HG03135 (cell line): ENCODE measurements at regions not wholly inside any gene's neighbourhood (a gene's known extent, or its start where the extent isn't known, plus 50 kb on each side); places are given as distances from the start of the nearest gene placed in this dataset.
"Not testable (repeated sequence)": the region's sequence is repeated elsewhere in the genome, so short reads cannot be mapped to it uniquely, and the experiment has no call there.

Experiments used
- ATAC-seq: cut with Tn5 transposase; IDR thresholded peaks from one replicate; pipeline ENCODE4 v1.9.1; 2021; ENCODE audit warnings: mild to moderate bottlenecking, moderate library complexity; ENCODE audit not compliant: unreplicated experiment

GRCh38 chr15:19944261-19944888 is 597.2 kb downstream of the GOLGA6L6 start:
- no peak for ATAC-seq

- no peak for ATAC-seq
Measured at GRCh38 chr15:19943515-19943914, 598.1 kb downstream of the GOLGA6L6 start.

- not testable (repeated sequence) for ATAC-seq
Measured at GRCh38 chr15:19903281-19903680, 638.3 kb downstream of the GOLGA6L6 start.

- not testable (repeated sequence) for ATAC-seq
Measured at GRCh38 chr15:19902388-19902787, 639.2 kb downstream of the GOLGA6L6 start.

GRCh38 chr15:19901414-19901813 is 640.2 kb downstream of the GOLGA6L6 start:
- not testable (repeated sequence) for ATAC-seq

- no peak for ATAC-seq
Measured at GRCh38 chr15:19899021-19899824, 642.4 kb downstream of the GOLGA6L6 start.

GRCh38 chr15:19888811-19889210 is 652.8 kb downstream of the GOLGA6L6 start:
- not testable (repeated sequence) for ATAC-seq

GRCh38 chr15:19844061-19844460 is 697.5 kb downstream of the GOLGA6L6 start:
- ATAC-seq = not testable (repeated sequence)
